ENCODE measurements at regions not wholly inside any gene's neighbourhood (a gene's known extent, or its start where the extent isn't known, plus 50 kb on each side); places are given as distances from the start of the nearest gene placed in this dataset.

- TF ChIP-seq, protein P1, sequence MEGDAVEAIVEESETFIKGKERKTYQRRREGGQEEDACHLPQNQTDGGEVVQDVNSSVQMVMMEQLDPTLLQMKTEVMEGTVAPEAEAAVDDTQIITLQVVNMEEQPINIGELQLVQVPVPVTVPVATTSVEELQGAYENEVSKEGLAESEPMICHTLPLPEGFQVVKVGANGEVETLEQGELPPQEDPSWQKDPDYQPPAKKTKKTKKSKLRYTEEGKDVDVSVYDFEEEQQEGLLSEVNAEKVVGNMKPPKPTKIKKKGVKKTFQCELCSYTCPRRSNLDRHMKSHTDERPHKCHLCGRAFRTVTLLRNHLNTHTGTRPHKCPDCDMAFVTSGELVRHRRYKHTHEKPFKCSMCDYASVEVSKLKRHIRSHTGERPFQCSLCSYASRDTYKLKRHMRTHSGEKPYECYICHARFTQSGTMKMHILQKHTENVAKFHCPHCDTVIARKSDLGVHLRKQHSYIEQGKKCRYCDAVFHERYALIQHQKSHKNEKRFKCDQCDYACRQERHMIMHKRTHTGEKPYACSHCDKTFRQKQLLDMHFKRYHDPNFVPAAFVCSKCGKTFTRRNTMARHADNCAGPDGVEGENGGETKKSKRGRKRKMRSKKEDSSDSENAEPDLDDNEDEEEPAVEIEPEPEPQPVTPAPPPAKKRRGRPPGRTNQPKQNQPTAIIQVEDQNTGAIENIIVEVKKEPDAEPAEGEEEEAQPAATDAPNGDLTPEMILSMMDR (conservative IDR thresholded peaks at IDR 0.05; ENCODE audit: low read depth, low read length) = no peak
- no peak for DNase-seq (ENCODE audit: low read depth)
- no peak overlapping the region for H3K4me3 ChIP-seq (ENCODE audit: low read depth, low read length)
These were observed 122.6 kb downstream of the BTBD3 start for GRCh38 chr20:12040261-12040660.

DNA sequence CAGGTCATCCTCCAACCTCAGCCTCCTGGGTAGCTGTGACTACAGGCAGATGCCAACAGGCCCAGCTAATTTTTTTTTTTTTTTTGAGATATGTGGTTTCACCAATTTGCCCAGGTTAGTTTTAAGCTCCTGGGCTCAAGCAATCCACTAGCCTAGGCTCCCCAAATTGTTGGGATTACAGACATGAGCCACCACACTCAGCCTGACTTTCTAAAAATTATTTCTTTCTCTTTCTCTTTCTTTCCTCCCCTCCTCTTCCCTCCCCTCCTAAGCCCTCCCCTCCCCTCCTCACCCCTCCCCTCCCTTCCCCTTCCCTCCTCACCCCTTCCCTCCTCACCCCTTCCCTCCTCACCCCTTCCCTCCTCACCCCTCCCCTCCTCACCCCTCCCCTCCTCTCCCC, 127.3 kb downstream of the BTBD3 start:
- no peak overlapping the region for H3K4me3 ChIP-seq (ENCODE audit: low read depth, low read length)
- TF ChIP-seq, protein P1 (conservative IDR thresholded peaks at IDR 0.05; ENCODE audit: low read depth, low read length) = no peak
- DNase-seq (ENCODE audit: low read depth) = no peak

DNA sequence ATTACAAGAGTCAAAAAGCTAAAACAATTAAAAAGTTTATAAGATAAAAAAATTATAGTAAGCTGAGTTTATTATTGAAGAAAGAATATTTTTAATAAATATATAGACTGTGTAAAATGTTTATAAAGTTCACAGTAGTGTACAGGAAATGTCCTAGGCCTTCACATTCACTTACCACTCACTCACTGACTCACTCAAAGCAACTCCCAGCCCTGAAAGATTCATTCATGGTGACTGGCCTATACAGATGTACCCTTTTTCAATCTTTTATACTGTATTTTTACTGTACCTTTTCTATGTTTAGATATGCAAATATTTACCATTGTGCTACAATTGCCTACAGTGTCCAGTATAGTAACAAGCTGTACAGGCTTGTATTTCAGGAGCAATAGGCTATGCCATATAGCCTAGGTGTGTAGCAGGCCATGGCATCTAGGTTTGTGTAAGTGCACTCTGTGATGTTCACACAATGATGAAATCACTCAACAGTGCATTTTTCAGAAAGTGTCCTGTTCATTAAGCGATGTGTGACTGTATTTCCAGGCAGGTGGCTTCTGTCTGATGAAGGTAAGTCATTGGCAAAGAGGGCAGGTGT, 130.2 kb downstream of the BTBD3 start:
- H3K4me3 ChIP-seq (ENCODE audit: low read depth, low read length) = no peak overlapping the region
- DNase-seq (ENCODE audit: low read depth) = peak; percentile 70
- TF ChIP-seq, protein P1 (conservative IDR thresholded peaks at IDR 0.05; ENCODE audit: low read depth, low read length) = no peak

DNA sequence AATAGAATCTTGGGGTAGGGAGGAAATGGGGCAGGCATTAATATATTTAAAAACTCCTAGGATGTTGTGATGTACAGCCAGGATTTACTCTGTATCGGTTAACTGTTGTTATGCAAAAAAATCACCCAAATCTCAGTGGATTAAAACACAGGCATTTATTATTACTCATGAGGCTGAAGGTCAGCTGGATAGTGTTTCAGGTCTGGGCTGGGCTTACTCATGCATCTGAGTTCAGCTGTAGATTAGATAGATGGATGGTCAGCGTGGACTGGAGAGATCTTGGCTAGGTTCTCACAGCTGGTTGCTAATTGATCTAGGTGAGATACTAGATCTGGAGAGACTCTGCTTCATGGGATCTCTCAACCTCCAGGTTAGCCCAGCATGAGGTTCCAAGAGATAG, 131.4 kb downstream of the BTBD3 start:
- TF ChIP-seq, protein P1 (conservative IDR thresholded peaks at IDR 0.05; ENCODE audit: low read depth, low read length) = no peak
- peak; percentile 80 for DNase-seq (ENCODE audit: low read depth)
- no peak overlapping the region for H3K4me3 ChIP-seq (ENCODE audit: low read depth, low read length)

DNA sequence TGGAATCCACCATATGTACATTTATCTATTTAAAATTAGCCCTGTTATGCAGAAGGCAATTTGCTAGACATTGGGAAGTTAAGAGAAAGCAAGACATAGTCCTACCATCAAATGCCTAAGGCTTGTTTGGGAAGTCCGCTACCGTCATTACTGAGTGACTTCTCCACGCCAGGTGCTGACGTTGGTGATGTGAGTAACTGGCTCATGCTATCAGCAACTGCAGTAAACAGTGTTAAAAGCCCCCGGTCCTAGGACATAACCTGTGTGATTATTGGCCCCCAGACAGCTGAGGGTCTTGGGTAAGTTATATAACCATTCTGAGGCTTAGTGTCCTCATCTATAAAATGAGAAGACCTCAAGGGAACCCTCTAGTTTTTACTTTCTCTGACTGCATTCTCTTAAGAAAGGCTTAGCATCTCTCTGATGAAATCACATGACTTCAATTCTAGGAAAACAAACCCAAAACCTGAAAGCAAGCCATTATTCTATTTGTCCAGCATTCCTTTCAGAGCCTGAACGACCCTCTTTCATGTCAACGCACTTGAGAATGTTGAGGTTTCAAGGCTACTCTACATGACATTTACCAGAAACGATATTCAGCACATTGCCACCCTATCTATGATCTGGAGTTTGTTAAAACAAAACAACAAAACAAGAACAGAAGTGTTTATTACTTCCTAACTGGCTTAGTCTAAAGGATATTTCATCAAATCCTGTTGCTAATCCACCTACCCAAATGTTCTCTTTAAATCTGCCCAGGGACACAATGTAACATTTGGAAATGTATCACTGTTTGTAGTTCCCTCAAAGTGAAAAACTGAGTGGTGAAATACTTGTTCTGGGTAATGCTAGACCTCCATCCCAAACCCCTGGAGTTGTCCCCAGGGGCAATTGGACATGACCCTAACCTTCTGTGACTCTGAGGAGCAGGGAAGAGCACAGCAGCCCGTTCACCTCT, 133.8 kb downstream of the BTBD3 start:
- DNase-seq (ENCODE audit: low read depth) = no peak
- TF ChIP-seq, protein P1 (conservative IDR thresholded peaks at IDR 0.05; ENCODE audit: low read depth, low read length) = no peak
- H3K4me3 ChIP-seq (ENCODE audit: low read depth, low read length) = no peak overlapping the region

- TF ChIP-seq, protein P1 (conservative IDR thresholded peaks at IDR 0.05; ENCODE audit: low read depth, low read length) = no peak
These were observed 135.7 kb downstream of the BTBD3 start for GRCh38 chr20:12053353-12053752.

More at GRCh38 chr20:12053353-12053752, 135.7 kb downstream of the BTBD3 start:
- peak; percentile 89 for DNase-seq (ENCODE audit: low read depth)
- H3K4me3 ChIP-seq (ENCODE audit: low read depth, low read length) = no peak overlapping the region

All from choroid plexus epithelial cell (primary cell).